ENCODE measurements at regions not wholly inside any gene's neighbourhood (a gene's known extent, or its start where the extent isn't known, plus 50 kb on each side); places are given as distances from the start of the nearest gene placed in this dataset.

- Histone ChIP-seq H3K9me3 (ENCODE audit: control extremely low read depth in 1 of 5, control insufficient read depth in 4 of 5, insufficient read depth in 2 of 5, low read depth in 1 of 5, low read length in 4 of 5) (peaks cover 0 to 2% (median 0%) of the 10 kb centered on the region in 5 experiments), H3K27me3 (replicated peaks in 2 of 5; ENCODE audit: control insufficient read depth in 4 of 5, insufficient read depth in 5 of 5, low read length in 4 of 5) (peaks cover 0 to 12% (median 4%) of the 10 kb centered on the region in 5 experiments), H3K36me3 (ENCODE audit: control insufficient read depth in 4 of 4, insufficient read depth in 4 of 4, low read length in 3 of 4) (no peaks in the 10 kb centered on the region), H3K4me3 (ENCODE audit: control insufficient read depth in 1 of 7, extremely low read depth in 1 of 7, insufficient read depth in 4 of 7, low read depth in 2 of 7, low read length in 6 of 7) (no peak overlapping the region), H3K27ac (ENCODE audit: insufficient read depth in 1 of 2, low read depth in 1 of 2, low read length in 2 of 2, poor library complexity in 1 of 2, severe bottlenecking in 2 of 2) (no peak overlapping the region), H3K4me1 (ENCODE audit: control extremely low read depth in 1 of 4, control insufficient read depth in 4 of 4, insufficient read depth in 4 of 4, low read length in 3 of 4) (no peaks in the 10 kb centered on the region)
- CTCF ChIA-PET = interaction anchor here (1.3 kb wide), 1 partner anchor 32 kb away, joined by 3 read pairs; no protein-coding TSS in a partner anchor
- DNase-seq = no peak
- POLR2A ChIA-PET = no interaction called here
- 97% methylated on average over 9 of the region's 14 CpGs for WGBS (ENCODE audit: insufficient coverage)
These were observed 60.4 kb upstream of the IFNAR2 start for GRCh38 chr21:33169359-33169758.

GRCh38 chr21:33171616-33172169 is 58.0 kb upstream of the IFNAR2 start:
- CTCF ChIA-PET = interaction anchor here (1.8 kb wide), 1 partner anchor 18 kb away, joined by 5 read pairs; no protein-coding TSS in a partner anchor

GRCh38 chr21:33174756-33175155 is 55.0 kb upstream of the IFNAR2 start:
- POLR2A ChIA-PET = interaction anchor here (0.7 kb wide), 1 partner anchor 201 kb away, joined by 4 read pairs; no protein-coding TSS in a partner anchor
- H3K4me1 ChIP-seq (ENCODE audit: control extremely low read depth in 1 of 4, control insufficient read depth in 4 of 4, insufficient read depth in 4 of 4, low read length in 3 of 4) = no peaks in the 10 kb centered on the region
- no peak overlapping the region for H3K4me3 ChIP-seq (ENCODE audit: control insufficient read depth in 1 of 7, extremely low read depth in 1 of 7, insufficient read depth in 4 of 7, low read depth in 2 of 7, low read length in 6 of 7)
- no peak overlapping the region for H3K27ac ChIP-seq (ENCODE audit: insufficient read depth in 1 of 2, low read depth in 1 of 2, low read length in 2 of 2, poor library complexity in 1 of 2, severe bottlenecking in 2 of 2)
- CTCF ChIA-PET = no interaction called here
- H3K27me3 ChIP-seq (replicated peaks in 2 of 5; ENCODE audit: control insufficient read depth in 4 of 5, insufficient read depth in 5 of 5, low read length in 4 of 5) = peaks cover 0 to 11% (median 4%) of the 10 kb centered on the region in 5 experiments
- H3K36me3 ChIP-seq (ENCODE audit: control insufficient read depth in 4 of 4, insufficient read depth in 4 of 4, low read length in 3 of 4) = no peaks in the 10 kb centered on the region
- no peaks in the 10 kb centered on the region for H3K9me3 ChIP-seq (ENCODE audit: control extremely low read depth in 1 of 5, control insufficient read depth in 4 of 5, insufficient read depth in 2 of 5, low read depth in 1 of 5, low read length in 4 of 5)
- no CpG with 5 or more reads among the region's 4 CpGs for WGBS (ENCODE audit: insufficient coverage)
- no peak for DNase-seq

More at GRCh38 chr21:33171616-33172169, 58.0 kb upstream of the IFNAR2 start:
- H3K9me3 ChIP-seq (ENCODE audit: control extremely low read depth in 1 of 5, control insufficient read depth in 4 of 5, insufficient read depth in 2 of 5, low read depth in 1 of 5, low read length in 4 of 5) = peaks cover 0 to 2% (median 0%) of the 10 kb centered on the region in 5 experiments
- H3K4me1 ChIP-seq (ENCODE audit: control extremely low read depth in 1 of 4, control insufficient read depth in 4 of 4, insufficient read depth in 4 of 4, low read length in 3 of 4) = no peaks in the 10 kb centered on the region
- H3K4me3 ChIP-seq (ENCODE audit: control insufficient read depth in 1 of 7, extremely low read depth in 1 of 7, insufficient read depth in 4 of 7, low read depth in 2 of 7, low read length in 6 of 7) = no peak overlapping the region
- DNase-seq = no peak
- POLR2A ChIA-PET = no interaction called here
- H3K27me3 ChIP-seq (replicated peaks in 2 of 5; ENCODE audit: control insufficient read depth in 4 of 5, insufficient read depth in 5 of 5, low read length in 4 of 5) = peaks cover 0 to 12% (median 4%) of the 10 kb centered on the region in 5 experiments
- H3K27ac ChIP-seq (ENCODE audit: insufficient read depth in 1 of 2, low read depth in 1 of 2, low read length in 2 of 2, poor library complexity in 1 of 2, severe bottlenecking in 2 of 2) = no peak overlapping the region
- WGBS (ENCODE audit: insufficient coverage) = 84% methylated on average over 4 of the region's 8 CpGs
- H3K36me3 ChIP-seq (ENCODE audit: control insufficient read depth in 4 of 4, insufficient read depth in 4 of 4, low read length in 3 of 4) = no peaks in the 10 kb centered on the region
